Breast epithelium (tissue), 3 donors: ENCODE measurements at regions not wholly inside any gene's neighbourhood (a gene's known extent, or its start where the extent isn't known, plus 50 kb on each side); places are given as distances from the start of the nearest gene placed in this dataset.

Source experiments
- CTCF ChIP-seq, 3 donors: fragments of 450-650 bp; IDR thresholded peaks; one replicate each; pipeline ENCODE4 v1.5.1; 2016 to 2017; ENCODE audit warnings: antibody characterized with exemption in 3 of 3, mild to moderate bottlenecking in 3 of 3, moderate library complexity in 3 of 3
- POLR2AphosphoS5 ChIP-seq, 3 donors: sonication (generic); formaldehyde crosslinking; IDR thresholded peaks; one replicate each; pipeline ENCODE4 v1.6.1; 2017; ENCODE audit warnings: antibody characterized with exemption in 3 of 3

GRCh38 chr10:128606055-128606454 is 479.8 kb upstream of the MKI67 start:
- no peak for TF ChIP-seq CTCF (IDR thresholded peaks at IDR 0.05)
- no peak for TF ChIP-seq POLR2AphosphoS5 (IDR thresholded peaks at IDR 0.05)
